ENCODE measurements at regions not wholly inside any gene's neighbourhood (a gene's known extent, or its start where the extent isn't known, plus 50 kb on each side); places are given as distances from the start of the nearest gene placed in this dataset.
A peak's percentile ranks its signal among the peaks of the same experiment; 100 is the strongest.

- H3K36me3 Mint-ChIP-seq (ENCODE audit: low read depth), result no peaks in the 10 kb centered on the region
- H3K4me3 Mint-ChIP-seq, result no peak overlapping the region
- no peak for DNase-seq
- H3K27me3 Mint-ChIP-seq, result no peaks in the 10 kb centered on the region
- intact Hi-C loops (cut with micrococcal nuclease), result no loop called here
- no peaks in the 10 kb centered on the region for H3K4me1 Mint-ChIP-seq
- peaks cover 4% of the 10 kb centered on the region for H3K9me3 Mint-ChIP-seq
- no peak overlapping the region for H3K27ac Mint-ChIP-seq
These were observed 206.9 kb upstream of the ZNF536 start for GRCh38 chr19:30165228-30165813.

GRCh38 chr19:30167206-30167868 is 204.8 kb upstream of the ZNF536 start:
- intact Hi-C loops (cut with micrococcal nuclease), result no loop called here
- no peak for DNase-seq
- no peaks in the 10 kb centered on the region for H3K27me3 Mint-ChIP-seq

GRCh38 chr19:30167976-30168635 is 204.1 kb upstream of the ZNF536 start:
- Mint-ChIP-seq H3K36me3 (ENCODE audit: low read depth) (no peaks in the 10 kb centered on the region), H3K4me1 (no peaks in the 10 kb centered on the region), H3K27me3 (no peaks in the 10 kb centered on the region), H3K27ac (no peak overlapping the region), H3K9me3 (no peaks in the 10 kb centered on the region), H3K4me3 (no peak overlapping the region)
- intact Hi-C loops (cut with micrococcal nuclease), result no loop called here
- DNase-seq, result no peak

More at GRCh38 chr19:30167206-30167868, 204.8 kb upstream of the ZNF536 start:
- H3K9me3 Mint-ChIP-seq, result peaks cover 4% of the 10 kb centered on the region
- no peak overlapping the region for H3K4me3 Mint-ChIP-seq
- H3K4me1 Mint-ChIP-seq, result no peaks in the 10 kb centered on the region
- no peaks in the 10 kb centered on the region for H3K36me3 Mint-ChIP-seq (ENCODE audit: low read depth)
- H3K27ac Mint-ChIP-seq, result no peak overlapping the region

GRCh38 chr19:30168760-30169159 is 203.4 kb upstream of the ZNF536 start:
- intact Hi-C loops (cut with micrococcal nuclease), result no loop called here

GRCh38 chr19:30169196-30169900 is 202.8 kb upstream of the ZNF536 start:
- intact Hi-C loops (cut with micrococcal nuclease), result no loop called here
- Mint-ChIP-seq H3K4me3 (no peak overlapping the region), H3K4me1 (no peaks in the 10 kb centered on the region), H3K9me3 (no peaks in the 10 kb centered on the region), H3K36me3 (ENCODE audit: low read depth) (no peaks in the 10 kb centered on the region), H3K27me3 (no peaks in the 10 kb centered on the region), H3K27ac (no peak overlapping the region)
- DNase-seq, result no peak

More at GRCh38 chr19:30168760-30169159, 203.4 kb upstream of the ZNF536 start:
- H3K27me3 Mint-ChIP-seq, result no peaks in the 10 kb centered on the region
- H3K4me1 Mint-ChIP-seq, result no peaks in the 10 kb centered on the region
- no peaks in the 10 kb centered on the region for H3K36me3 Mint-ChIP-seq (ENCODE audit: low read depth)
- H3K4me3 Mint-ChIP-seq, result no peak overlapping the region
- no peak for DNase-seq
- H3K9me3 Mint-ChIP-seq, result no peaks in the 10 kb centered on the region
- no peak overlapping the region for H3K27ac Mint-ChIP-seq

GRCh38 chr19:30170081-30170480 is 202.1 kb upstream of the ZNF536 start:
- Mint-ChIP-seq H3K27me3 (no peaks in the 10 kb centered on the region), H3K4me3 (no peak overlapping the region), H3K36me3 (ENCODE audit: low read depth) (no peaks in the 10 kb centered on the region), H3K27ac (no peak overlapping the region), H3K4me1 (no peaks in the 10 kb centered on the region), H3K9me3 (no peaks in the 10 kb centered on the region)
- intact Hi-C loops (cut with micrococcal nuclease), result no loop called here
- no peak for DNase-seq

- intact Hi-C loops (cut with micrococcal nuclease), result no loop called here
- Mint-ChIP-seq H3K27ac (no peak overlapping the region), H3K9me3 (no peaks in the 10 kb centered on the region)
These were observed 201.6 kb upstream of the ZNF536 start for GRCh38 chr19:30170495-30171137.

GRCh38 chr19:30171138-30171635 is 201.0 kb upstream of the ZNF536 start:
- DNase-seq, result no peak
- intact Hi-C loops (cut with micrococcal nuclease), result no loop called here
- H3K9me3 Mint-ChIP-seq, result no peaks in the 10 kb centered on the region
- no peaks in the 10 kb centered on the region for H3K4me1 Mint-ChIP-seq
- H3K27me3 Mint-ChIP-seq, result no peaks in the 10 kb centered on the region
- H3K36me3 Mint-ChIP-seq (ENCODE audit: low read depth), result no peaks in the 10 kb centered on the region
- H3K27ac Mint-ChIP-seq, result no peak overlapping the region
- H3K4me3 Mint-ChIP-seq, result no peak overlapping the region

More at GRCh38 chr19:30170495-30171137, 201.6 kb upstream of the ZNF536 start:
- H3K4me1 Mint-ChIP-seq, result no peaks in the 10 kb centered on the region
- DNase-seq, result no peak
- no peak overlapping the region for H3K4me3 Mint-ChIP-seq
- H3K27me3 Mint-ChIP-seq, result no peaks in the 10 kb centered on the region
- H3K36me3 Mint-ChIP-seq (ENCODE audit: low read depth), result no peaks in the 10 kb centered on the region

- Mint-ChIP-seq H3K4me3 (no peak overlapping the region), H3K36me3 (ENCODE audit: low read depth) (no peaks in the 10 kb centered on the region), H3K27me3 (no peaks in the 10 kb centered on the region), H3K4me1 (no peaks in the 10 kb centered on the region), H3K27ac (no peak overlapping the region), H3K9me3 (no peaks in the 10 kb centered on the region)
- DNase-seq, result peak; percentile 47
- intact Hi-C loops (cut with micrococcal nuclease), result no loop called here
These were observed 200.2 kb upstream of the ZNF536 start for GRCh38 chr19:30171795-30172612.

- Mint-ChIP-seq H3K4me1 (no peaks in the 10 kb centered on the region), H3K9me3 (no peaks in the 10 kb centered on the region), H3K27ac (no peak overlapping the region), H3K4me3 (no peak overlapping the region), H3K36me3 (ENCODE audit: low read depth) (no peaks in the 10 kb centered on the region), H3K27me3 (no peaks in the 10 kb centered on the region)
- DNase-seq, result no peak
- intact Hi-C loops (cut with micrococcal nuclease), result no loop called here
These were observed 199.5 kb upstream of the ZNF536 start for GRCh38 chr19:30172613-30173242.

- Mint-ChIP-seq H3K4me1 (no peaks in the 10 kb centered on the region), H3K27ac (no peak overlapping the region), H3K4me3 (no peak overlapping the region), H3K36me3 (ENCODE audit: low read depth) (no peaks in the 10 kb centered on the region), H3K27me3 (no peaks in the 10 kb centered on the region), H3K9me3 (peaks cover 5% of the 10 kb centered on the region)
- no peak for DNase-seq
- intact Hi-C loops (cut with micrococcal nuclease), result no loop called here
These were observed 198.4 kb upstream of the ZNF536 start for GRCh38 chr19:30173593-30174356.

GRCh38 chr19:30174357-30174645 is 197.9 kb upstream of the ZNF536 start:
- H3K4me1 Mint-ChIP-seq, result no peaks in the 10 kb centered on the region
- intact Hi-C loops (cut with micrococcal nuclease), result no loop called here
- no peaks in the 10 kb centered on the region for H3K27me3 Mint-ChIP-seq
- no peak for DNase-seq
- peaks cover 10% of the 10 kb centered on the region for H3K9me3 Mint-ChIP-seq
- no peak overlapping the region for H3K27ac Mint-ChIP-seq
- H3K4me3 Mint-ChIP-seq, result no peak overlapping the region
- no peaks in the 10 kb centered on the region for H3K36me3 Mint-ChIP-seq (ENCODE audit: low read depth)

Data from activated CD4-positive, alpha-beta T cell treated with anti-CD3 and anti-CD28 coated beads, Interleukin-2, amount 10 ng/mL, durations not matched to agents 24 days and 14 days (primary cell).